HG02610 (cell line): ENCODE measurements at regions not wholly inside any gene's neighbourhood (a gene's known extent, or its start where the extent isn't known, plus 50 kb on each side); places are given as distances from the start of the nearest gene placed in this dataset.

Experiments used
- ATAC-seq: cut with Tn5 transposase; IDR thresholded peaks from one replicate; pipeline ENCODE4 v1.9.1; 2021; ENCODE audit warnings: mild to moderate bottlenecking, moderate library complexity; ENCODE audit not compliant: unreplicated experiment

- no peak for ATAC-seq
Observed at GRCh38 chr15:77823736-77824135, 191.0 kb upstream of the LINGO1 start.

GRCh38 chr15:77822631-77823230 is 190.0 kb upstream of the LINGO1 start:
- ATAC-seq: no peak

DNA sequence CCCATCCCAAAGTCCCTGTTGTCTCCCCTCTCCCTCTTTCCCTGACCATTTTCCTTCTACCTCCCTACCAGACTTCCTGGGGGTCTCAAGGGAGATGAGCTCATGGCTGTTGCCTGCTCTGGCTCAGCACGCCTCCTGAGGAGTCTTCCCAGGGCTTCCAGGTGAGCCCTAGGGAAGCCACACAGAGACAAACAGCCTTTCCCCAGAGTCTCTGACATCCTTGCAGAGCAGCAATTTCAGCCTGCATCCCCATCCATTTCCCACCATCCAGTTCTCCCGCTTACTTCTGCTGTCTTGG is 189.2 kb upstream of the LINGO1 start:
- ATAC-seq: no peak

GRCh38 chr15:77821188-77821958 is 188.7 kb upstream of the LINGO1 start:
- ATAC-seq: no peak

DNA sequence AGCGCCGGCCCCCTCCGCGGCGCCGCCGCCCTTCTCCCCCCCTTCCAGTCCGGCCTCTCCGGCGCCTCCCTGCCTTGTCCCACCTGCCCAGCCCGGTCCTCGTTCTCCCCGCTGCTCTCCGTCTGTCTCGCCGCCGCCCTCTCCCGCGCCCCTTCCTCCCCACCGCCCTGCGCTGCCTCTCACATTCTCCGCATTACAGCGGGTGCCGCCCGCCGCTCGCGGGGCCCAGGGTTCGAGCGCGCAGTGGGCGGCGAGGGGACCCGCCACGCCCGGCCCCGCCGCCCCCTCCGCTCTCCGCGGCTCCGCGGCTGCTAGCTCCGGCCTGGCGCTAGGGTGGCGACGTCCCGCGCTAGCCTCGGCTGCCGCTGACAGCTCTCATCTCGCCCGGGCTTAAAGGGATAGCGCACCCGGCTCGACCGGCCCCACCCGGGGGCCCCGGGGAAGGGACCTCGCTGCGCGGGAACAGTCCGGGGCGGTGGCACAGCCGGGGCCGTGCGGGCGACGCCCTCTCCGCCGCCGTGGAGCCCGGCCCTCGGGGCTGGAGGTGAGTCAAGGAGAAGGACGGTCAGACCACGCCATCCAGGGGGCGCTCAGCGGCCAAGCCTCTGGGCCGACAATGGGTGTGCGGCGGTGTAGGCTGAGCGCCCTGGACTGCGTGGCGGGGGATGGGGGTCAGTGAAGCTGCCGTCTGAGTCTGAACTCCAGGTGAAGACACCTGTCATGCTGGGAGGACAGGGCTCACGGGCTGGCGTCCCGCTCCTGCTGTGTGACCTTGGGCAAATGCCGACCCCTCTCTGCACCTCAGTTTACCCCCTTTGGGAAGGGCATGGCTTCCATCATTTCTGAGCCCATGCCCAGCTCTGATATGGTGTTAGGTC is 187.4 kb upstream of the LINGO1 start:
- ATAC-seq: no peak

- no peak for ATAC-seq
Observed at GRCh38 chr15:77819048-77819850, 186.5 kb upstream of the LINGO1 start.

GRCh38 chr15:77818484-77819047 is 185.9 kb upstream of the LINGO1 start:
- ATAC-seq: no peak

DNA sequence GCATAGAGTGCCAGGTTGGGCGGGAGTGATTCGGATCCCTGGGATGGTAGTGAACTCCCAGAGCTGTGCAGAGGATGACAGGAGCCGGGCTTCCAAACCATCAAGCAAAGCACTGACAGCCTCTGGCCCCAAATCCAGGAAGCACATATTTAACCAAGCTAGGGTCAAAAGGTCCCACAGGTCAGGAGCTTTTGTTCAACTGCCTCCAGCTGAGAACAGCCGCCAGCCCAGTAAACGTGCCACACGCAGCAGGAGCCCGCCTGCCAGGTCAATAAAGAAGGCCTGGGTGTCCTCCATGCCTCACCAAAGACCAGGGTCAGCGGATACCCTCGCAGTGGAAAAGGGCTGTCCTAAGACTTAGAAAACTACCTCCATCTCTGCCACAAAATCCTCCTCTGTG is 184.7 kb upstream of the LINGO1 start:
- ATAC-seq: no peak

DNA sequence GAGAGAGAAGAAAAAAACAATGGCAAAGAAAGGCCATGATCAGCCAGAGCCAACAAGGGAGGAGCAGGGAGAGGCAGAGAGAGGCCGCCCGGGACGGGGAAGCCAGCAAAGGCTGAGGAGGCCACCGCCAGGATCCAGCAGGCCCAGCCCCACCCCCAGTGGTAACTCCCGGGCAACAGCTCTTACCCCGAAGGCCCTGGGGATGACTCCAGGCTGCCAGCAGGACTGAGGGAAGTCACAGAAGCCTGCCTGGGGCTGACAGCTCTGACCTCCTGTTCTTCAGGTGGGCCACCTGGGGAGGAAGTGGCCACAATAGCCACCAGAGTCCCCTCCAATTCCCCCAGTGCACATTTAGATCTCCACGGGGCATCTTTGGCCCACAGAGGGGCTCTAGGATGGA is 184.3 kb upstream of the LINGO1 start:
- ATAC-seq: no peak

DNA sequence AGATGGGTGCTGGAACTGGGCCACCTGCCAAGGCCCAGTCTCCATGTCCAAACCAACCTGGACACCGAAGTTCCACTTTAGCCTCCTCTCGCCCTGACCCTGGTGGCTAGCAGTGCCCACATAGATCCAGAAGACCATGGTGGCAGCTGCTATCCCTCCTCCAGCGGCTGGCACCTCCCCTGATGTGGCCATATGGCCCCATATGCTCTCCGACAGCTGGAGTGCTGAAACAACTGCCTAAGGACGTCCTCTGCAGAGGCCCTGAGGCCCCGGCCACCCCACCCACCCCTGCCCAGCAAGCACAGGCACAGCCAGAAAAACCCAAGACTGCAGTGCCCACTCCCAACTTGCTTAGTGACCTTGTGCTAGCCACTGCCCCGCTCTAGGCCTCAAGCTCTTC is 182.3 kb upstream of the LINGO1 start:
- ATAC-seq: no peak

- no peak for ATAC-seq
Observed at GRCh38 chr15:77812664-77813063, 180.0 kb upstream of the LINGO1 start.

- ATAC-seq: no peak
Observed at GRCh38 chr15:77811270-77811669, 178.6 kb upstream of the LINGO1 start.

DNA sequence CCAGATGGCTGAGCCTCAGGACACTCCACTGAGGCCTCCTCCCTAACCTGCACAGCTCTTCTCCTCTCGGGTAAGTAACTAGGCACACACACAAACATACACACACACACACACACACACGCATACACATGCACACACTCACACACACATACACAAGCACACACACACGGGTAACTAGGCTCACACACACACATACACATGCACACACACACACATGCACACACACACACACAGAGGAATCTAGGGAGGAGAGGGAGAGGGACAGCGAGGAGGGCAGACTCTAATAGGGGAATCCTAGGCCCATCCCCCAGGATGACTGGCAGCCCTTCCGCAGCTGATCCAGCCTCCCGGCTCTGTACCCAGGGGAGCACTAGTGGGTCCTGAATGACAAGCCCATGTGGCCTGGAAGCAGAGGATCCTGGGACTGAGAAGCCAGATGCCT is 177.4 kb upstream of the LINGO1 start:
- no peak for ATAC-seq

- ATAC-seq: no peak
Observed at GRCh38 chr15:77808581-77809177, 176.0 kb upstream of the LINGO1 start.

GRCh38 chr15:77808075-77808474 is 175.4 kb upstream of the LINGO1 start:
- no peak for ATAC-seq

DNA sequence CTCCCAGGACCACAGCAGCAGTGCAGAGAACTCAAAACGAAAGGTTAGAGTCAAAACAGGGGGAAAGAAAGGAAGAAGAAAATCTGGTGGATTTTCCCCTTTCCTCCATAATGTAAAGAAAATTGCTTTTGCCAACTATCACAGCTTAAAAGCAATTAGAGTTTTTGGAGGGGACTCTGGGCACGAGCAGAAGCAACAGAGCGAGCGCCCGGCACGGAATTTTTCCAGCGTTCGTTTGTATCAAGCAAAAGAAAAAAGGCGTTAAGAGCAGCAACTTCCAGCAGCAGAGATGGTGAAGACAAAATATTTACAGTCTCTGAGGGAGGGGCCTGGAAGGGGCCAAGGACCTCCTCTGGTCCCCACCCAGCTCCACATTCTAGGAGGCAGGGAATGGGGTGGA is 174.9 kb upstream of the LINGO1 start:
- ATAC-seq: no peak

DNA sequence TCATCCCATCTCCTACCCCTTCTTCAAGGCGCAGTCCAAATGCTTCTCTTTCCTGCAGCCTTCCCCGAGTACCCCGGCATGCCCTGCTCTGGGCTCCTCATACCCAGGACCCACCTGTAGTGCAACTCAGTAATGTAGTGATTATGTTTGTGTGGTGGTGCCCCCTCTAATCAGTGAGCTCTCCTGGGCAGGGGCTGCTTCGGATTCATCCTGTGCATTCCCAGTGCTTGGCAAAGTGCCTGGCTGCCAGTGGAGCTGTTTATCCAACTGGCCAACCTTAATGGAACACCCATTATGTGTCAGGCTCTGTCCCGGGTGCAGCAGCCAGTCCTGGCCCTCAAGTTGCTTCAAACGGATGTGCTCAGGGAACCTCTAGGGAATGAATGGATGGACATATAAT is 174.4 kb upstream of the LINGO1 start:
- ATAC-seq: no peak

DNA sequence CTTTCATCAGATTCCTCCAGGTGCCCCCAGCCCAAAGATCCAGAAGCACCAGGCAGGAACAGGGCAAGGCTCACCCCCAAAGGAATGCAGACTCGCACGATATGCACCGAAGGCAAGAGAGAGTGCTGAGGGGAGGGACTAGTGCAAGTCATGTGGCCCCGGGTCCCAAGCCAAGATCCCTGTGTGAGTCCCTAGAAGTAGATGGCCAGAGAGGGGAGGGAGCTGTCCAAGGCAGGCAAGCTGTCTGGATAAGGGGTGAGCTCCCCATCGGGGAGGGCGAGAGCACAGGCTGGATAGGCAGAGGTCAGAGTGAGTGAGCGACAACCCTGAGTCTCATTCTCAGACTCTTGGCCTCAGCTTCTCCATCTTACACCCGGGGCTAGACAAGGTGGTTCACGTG is 171.5 kb upstream of the LINGO1 start:
- no peak for ATAC-seq

DNA sequence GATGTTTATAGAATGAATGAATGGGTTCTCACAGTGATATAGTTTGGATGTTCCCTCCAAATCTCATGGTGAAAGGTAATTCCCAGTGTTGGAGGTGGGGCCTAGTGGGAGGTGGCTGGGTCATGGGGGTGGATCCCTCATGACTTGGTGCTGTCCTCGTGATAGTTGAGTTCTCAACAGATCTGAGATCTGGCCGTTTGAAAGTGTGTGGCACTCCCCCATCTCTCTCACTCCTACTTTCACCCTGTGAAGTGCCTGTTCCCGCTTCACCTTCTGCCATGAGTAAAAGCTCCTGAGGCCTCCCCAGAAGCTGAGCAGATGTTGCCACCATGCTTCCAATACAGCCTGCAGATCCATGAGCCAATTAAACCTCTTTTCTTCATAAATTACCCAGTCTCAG is 170.8 kb upstream of the LINGO1 start:
- ATAC-seq: no peak

DNA sequence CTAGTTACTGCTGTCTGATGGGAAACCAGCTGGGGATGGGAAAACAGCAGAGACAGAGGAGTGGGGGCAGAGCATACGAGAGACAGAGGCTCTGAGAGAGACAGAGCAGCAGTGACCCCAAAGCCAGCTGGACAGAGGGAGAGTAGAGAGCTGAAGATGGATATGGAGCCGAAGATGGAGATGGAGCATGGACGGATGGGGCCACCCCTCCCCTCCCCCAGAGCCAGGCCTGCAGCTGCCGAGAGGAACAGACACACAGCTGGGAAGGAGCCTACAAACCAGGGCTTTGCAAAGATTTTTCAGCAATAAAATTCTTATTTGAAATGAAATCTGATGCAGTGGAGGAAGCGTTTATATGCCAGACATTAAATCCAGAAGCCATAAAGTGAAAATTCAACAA is 167.6 kb upstream of the LINGO1 start:
- ATAC-seq: no peak
